HG03196 (cell line): ENCODE measurements at regions not wholly inside any gene's neighbourhood (a gene's known extent, or its start where the extent isn't known, plus 50 kb on each side); places are given as distances from the start of the nearest gene placed in this dataset.
"Not testable (repeated sequence)": the region's sequence is repeated elsewhere in the genome, so short reads cannot be mapped to it uniquely, and the experiment has no call there.

ENCODE experiments used
- ATAC-seq: cut with Tn5 transposase; IDR thresholded peaks from one replicate; pipeline ENCODE4 v1.9.1; 2021; ENCODE audit not compliant: unreplicated experiment

DNA sequence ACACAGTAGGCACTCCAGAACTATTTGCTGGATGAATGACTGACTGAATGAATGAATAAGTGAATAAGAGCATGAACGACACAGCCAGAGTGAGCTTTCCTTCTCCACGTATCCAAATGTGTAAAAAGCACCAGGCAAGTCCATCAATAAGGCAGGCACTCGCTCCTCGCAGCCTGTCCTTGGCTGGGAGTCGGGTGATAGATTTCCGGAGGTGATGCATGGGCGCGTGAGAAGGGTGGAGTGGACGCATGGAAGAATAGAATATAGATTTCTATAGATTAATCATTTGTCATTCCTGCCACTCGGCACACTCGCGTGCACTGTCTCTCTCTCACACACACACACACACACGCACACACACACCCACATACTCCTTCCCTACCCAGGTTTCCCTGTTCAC is 164.3 kb upstream of the ZC3H12A start:
- no peak for ATAC-seq

GRCh38 chr1:37315371-37315846 is 159.0 kb upstream of the ZC3H12A start:
- ATAC-seq, result no peak

- ATAC-seq, result no peak
These were observed 156.4 kb upstream of the ZC3H12A start for GRCh38 chr1:37317870-37318467.

DNA sequence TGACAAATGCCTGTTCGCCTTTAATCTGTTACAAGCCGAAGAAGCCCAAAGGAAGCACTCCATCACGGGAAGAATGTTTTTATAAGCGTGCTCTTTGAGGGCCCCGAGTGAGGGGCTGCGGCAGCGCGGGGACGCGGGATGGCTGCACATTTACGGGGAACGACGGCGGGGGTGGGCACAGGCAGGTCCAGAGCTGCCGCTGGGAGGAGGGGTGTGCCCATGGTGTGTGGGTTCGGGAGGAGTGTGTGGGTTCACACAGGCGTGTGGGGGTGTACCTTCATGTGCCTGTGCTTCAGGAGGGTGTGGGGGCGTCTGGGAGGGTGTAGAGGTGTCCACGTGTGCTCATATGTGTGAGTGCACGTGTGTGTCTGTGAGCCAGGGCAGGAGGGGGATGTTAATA is 155.9 kb upstream of the ZC3H12A start:
- ATAC-seq, result no peak

DNA sequence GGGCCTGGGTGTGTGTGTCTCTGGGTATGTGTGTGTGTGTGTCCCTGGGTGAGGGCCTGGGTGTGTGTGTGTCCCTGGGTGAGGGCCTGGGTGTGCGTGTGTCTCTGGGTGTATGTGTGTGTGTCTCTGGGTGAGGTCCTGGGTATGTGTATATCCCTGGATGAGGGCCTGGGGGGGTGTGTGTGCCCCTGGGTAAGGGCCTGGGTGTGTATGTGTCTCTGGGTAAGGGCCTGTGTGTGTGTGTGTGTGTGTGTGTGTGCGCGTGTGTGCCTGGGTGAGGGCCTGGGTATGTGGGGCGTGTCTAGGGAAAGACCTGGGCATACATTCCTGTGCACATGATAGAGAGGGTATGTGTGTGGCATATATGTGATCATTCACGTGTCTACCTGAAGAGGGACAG is 155.1 kb upstream of the ZC3H12A start:
- no peak for ATAC-seq

DNA sequence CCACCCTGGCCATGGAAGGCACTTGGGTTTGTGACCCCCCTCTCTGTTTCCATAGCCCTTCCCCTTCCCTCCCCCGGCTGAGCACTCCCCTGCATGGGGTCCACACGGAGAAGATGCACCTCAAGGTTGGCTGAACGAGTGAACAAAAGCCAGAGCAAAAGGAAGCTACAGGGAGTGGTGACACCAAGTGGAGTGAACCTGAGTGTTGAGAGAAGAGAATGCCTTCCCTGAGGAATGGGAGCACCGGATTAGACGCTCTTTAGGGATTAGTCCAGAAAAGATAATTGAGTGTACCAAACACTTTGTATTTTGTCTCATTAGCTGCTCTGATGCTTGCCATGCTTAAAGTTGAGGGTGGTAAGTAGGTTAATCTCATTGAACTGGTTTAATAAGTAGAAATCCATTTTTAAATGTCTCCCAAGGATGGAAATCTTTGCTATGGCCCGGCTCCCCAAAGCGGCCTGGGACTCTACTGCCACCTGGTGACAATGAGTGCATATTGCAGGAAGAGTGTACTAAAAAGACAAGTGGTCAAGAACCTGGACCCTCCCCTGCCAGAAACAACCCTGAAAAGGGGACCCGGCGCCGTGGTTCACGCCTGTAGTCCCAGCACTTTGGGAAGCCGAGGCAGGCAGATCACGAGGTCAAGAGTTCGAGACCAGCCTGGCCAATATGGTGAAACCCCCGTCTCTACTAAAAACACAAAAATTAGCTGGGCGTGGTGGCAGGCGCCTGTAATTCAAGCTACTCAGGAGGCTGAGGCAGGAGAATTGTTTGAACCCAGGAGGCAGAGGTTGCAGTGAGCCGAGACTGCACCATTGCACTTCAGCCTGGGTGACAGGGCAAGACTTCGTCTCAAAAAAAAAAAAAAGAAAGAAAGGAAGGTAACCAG is 150.6 kb upstream of the ZC3H12A start:
- ATAC-seq, result no peak

DNA sequence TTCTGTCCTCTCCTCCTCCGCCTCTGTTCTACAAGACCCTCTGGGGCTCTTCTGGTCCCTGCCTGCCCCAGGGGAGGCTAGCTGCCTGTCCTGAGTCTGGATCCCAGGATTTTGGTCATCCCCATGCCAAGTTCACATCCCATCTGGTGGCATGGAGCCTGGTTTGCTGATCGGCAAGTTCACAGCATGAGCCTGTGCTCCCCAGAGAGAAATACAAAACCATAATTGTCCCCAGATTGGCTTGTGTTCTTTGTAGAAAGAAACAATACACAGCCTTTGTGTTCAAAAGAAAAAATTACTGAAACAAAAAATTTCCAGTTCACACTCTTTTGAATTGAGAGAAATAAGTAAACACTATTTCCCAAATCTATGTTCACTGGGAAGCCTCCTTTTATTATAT is 149.4 kb upstream of the ZC3H12A start:
- no peak for ATAC-seq

GRCh38 chr1:37325509-37326437 is 148.6 kb upstream of the ZC3H12A start:
- no peak for ATAC-seq

GRCh38 chr1:37332126-37332525 is 142.3 kb upstream of the ZC3H12A start:
- no peak for ATAC-seq

- ATAC-seq, result no peak
These were observed 135.7 kb upstream of the ZC3H12A start for GRCh38 chr1:37338658-37339057.

GRCh38 chr1:37342736-37343135 is 131.6 kb upstream of the ZC3H12A start:
- ATAC-seq, result no peak

DNA sequence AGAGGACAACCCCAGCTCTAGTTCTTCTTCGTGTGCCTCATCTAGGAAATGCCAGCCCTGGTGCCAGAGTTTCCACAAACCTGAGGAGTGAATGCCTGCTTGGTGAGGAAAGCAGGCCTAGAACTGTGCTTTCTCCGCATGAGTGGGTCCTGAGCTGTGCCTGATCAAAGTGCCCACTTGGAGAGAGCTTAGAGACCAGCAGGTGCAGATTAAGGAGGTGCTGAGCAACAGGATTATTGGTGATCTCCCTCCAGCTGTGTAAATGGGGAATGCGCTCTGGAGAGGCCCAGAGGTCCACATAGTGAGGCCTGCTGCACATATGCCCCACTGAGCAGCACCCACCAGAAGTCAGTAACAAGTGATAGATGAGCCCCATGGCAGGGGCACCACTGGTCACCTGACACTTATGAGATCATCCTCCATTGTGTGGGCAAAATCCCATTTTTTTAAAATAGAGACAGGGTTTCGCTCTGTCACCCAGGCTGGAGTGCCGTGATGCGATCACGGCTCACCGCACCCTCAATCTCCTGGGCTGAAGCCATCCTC is 127.2 kb upstream of the ZC3H12A start:
- ATAC-seq, result no peak

DNA sequence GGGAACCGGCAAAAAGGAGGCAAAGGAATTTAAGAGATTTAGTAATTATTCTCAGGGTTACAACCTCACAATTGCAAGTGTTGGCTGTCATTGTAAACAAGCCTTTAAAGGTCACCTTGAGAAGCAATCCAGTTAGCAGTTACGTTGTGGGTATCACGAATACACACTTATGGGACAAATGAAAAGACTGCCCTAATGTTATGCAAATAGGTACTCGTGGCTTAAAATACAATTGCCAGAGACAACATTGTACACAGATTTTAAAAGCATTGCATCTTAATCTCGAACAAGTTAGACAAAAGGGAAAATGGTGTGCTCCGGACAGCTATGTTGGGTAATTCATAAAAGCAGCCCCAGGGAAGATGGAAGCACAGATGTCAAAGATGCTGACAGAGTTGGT is 120.5 kb upstream of the ZC3H12A start:
- ATAC-seq, result no peak

DNA sequence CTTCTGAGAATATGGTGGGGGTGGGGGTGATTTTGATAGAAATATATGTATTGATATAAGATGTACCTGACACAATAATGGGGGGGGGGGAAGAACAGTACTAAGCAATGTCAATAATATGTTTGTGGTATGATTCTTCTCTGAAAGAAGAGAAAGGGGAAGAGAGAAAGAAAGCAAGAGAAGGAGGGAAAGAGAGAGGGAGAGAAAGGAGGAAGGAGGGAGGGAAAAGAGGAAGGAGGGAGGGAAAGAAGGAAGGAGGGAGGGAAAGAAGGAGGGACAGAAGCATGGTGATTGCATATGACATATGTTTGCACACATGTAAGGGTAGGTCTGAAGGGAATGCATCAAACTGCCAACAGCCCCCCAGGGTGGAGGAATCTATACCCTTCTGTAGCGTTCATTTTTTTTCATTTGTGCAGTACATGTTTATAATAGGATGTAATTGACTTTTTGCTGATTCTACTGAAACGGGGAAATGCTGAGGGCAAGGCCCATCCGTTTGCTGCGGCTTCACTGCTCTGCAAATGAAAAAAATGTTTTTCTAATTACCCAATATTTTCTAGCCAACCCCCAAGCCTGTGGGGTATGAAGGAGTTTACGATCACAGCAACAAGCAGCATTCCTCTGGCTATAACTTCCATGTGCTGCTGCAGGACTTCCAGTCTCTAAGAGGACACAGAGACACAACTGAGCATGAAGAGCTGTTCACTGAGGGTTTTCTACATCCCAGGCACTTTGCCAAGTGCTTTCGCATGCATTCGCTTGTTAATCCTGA is 119.3 kb upstream of the ZC3H12A start:
- ATAC-seq, result no peak

DNA sequence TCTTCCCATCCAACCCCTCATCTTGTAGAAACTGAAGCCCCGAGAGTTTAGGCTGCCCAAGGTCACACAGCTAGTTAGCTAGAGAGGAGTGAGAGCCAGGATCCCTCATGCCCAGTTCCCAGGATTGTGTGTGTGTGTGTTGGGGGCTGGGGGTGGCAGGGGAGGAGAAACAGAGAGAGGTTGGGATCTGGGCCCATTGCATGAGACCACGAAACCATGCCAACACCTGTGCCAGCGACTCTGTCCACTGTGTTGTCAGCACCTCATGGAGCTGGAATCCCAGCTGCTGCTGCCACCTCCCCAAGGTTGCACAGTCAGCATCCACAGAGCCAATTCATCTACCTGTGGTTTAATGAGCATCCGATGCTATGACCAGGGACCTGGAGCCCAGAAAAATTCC is 115.4 kb upstream of the ZC3H12A start:
- ATAC-seq, result no peak

DNA sequence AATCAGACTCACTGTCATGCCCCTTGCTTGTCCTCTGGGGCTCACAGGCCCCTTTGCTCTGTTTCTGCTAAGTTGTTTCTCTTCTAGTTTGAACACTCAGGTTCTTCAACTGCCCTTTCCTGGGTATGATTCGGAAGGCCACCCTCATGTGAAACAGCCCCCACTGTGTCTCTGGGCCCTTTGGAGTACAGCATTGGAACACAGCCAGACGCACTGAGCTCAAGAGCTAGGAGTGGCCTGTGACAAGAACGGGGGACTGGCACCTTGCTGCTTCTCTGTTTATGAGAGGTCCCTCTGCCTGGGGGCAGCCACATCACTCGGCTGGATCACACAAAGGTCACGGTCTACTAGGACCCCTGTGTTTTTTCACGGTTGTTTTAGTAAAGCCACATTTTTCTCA is 114.4 kb upstream of the ZC3H12A start:
- ATAC-seq, result no peak

GRCh38 chr1:37362594-37363385 is 111.6 kb upstream of the ZC3H12A start:
- ATAC-seq, result no peak

- ATAC-seq, result no peak
These were observed 110.8 kb upstream of the ZC3H12A start for GRCh38 chr1:37363535-37363934.

DNA sequence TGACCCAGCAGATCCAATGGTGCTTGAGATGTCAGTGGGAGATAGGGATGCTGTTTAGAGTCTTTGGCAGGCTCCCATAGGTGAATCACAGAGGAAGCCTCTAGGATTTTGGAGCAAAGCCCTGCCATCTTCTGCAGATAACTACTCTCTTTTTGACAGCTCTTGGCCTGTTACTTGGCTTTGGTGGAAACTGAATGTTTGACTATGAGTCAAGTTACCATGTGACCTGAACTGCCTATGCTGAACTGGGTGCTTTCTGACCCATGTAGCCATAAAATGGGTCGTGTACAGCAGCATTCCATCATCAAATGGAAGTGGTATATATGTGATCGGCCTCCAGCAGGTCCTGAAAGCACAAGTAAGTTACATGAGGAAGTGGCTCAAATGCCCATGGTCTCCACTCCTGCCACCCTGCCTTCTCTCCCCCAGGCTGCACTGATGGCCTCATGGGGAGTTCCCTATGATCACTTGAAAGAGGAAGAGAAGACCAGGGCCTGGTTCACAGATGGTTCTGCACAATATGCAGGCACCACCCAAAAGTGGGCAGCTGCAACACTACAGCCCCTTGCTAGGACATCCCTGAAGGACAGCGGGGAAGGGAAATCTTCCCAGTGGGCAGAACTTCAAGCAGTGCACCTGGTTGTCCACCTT is 105.6 kb upstream of the ZC3H12A start:
- not testable (repeated sequence) for ATAC-seq
